ENCODE measurements at regions not wholly inside any gene's neighbourhood (a gene's known extent, or its start where the extent isn't known, plus 50 kb on each side); places are given as distances from the start of the nearest gene placed in this dataset.

DNA sequence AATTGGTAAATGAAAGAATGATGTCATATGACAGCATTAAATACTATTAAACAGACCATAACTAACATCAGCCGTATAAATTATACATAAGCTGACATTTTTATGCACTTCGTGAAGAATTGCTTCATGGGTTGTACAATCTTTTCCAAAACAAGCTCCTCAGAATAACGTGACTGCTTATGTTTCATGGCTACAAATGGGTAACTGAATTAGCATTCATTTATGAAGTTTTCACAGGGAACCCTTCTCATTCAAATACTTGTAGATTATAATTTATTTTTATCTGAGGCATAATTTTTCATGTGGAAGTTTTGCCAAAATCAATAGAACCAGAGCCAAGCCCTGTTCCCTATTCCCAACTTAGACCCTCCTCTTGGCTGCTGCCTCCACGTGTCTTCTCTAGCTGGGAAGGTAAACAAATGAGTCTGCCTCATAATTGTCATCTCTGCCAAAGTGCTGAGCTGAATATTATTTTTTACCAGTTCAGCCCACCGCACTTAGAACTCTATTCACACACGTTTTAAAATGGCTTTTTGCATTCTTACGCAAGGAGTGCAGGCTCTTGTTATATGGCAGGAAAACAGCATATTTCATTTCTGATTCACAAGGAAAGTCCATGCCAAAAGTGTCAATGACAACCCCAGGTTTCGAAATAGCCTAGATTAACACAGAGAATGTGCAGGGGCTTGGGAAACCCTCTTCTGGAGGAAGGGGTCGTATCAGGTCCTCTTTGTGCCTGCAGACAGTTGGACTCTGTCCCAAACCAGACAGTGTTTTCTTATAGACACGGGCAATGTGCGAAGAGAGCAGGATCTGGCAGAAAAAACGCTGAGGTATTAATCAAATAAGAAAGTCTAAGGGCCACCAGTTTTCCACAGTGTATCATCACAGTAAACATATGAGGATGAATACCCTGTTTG, 370.7 kb upstream of the MGMT start:
- TF ChIP-seq CTCF (IDR thresholded peaks at IDR 0.05) (no peak), POLR2A (IDR thresholded peaks at IDR 0.05) (no peak)

Data from lower leg skin (tissue), 3 donors.